ENCODE measurements at regions not wholly inside any gene's neighbourhood (a gene's known extent, or its start where the extent isn't known, plus 50 kb on each side); places are given as distances from the start of the nearest gene placed in this dataset.

DNA sequence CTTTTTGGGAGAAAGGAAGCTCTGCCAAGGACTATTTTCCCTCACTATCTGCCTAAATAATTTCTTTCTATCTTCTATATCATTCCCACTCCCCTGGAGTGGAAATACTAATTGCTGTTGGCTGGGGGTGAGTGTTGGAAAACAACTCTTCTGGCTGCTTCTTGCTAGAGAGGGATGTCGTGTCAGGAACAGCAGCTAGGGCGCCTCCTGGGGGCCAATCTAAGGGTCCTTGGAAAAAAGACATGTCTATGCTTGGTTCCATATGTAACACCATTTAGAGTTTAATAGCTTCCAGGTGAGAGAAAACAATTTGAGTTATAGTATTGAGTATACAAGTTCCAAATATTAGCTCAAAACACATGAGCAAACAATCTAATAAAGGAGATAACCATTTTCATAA is 111.3 kb downstream of the MAGEE1 start:
- no peak for TF ChIP-seq POLR2A (IDR thresholded peaks at IDR 0.05)
- TF ChIP-seq, protein P1, sequence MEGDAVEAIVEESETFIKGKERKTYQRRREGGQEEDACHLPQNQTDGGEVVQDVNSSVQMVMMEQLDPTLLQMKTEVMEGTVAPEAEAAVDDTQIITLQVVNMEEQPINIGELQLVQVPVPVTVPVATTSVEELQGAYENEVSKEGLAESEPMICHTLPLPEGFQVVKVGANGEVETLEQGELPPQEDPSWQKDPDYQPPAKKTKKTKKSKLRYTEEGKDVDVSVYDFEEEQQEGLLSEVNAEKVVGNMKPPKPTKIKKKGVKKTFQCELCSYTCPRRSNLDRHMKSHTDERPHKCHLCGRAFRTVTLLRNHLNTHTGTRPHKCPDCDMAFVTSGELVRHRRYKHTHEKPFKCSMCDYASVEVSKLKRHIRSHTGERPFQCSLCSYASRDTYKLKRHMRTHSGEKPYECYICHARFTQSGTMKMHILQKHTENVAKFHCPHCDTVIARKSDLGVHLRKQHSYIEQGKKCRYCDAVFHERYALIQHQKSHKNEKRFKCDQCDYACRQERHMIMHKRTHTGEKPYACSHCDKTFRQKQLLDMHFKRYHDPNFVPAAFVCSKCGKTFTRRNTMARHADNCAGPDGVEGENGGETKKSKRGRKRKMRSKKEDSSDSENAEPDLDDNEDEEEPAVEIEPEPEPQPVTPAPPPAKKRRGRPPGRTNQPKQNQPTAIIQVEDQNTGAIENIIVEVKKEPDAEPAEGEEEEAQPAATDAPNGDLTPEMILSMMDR (IDR thresholded peaks at IDR 0.05) = no peak

Data from testis (tissue), 2 donors.